ENCODE measurements at regions not wholly inside any gene's neighbourhood (a gene's known extent, or its start where the extent isn't known, plus 50 kb on each side); places are given as distances from the start of the nearest gene placed in this dataset.
A peak's percentile ranks its signal among the peaks of the same experiment; 100 is the strongest.

GRCh38 chr11:64458997-64459396, 96.7 kb upstream of the SLC22A11 start:
- H3K27ac ChIP-seq (ENCODE audit: low read depth, low read length): no peak overlapping the region
- peaks cover 10% of the 10 kb centered on the region for H3K27me3 ChIP-seq (ENCODE audit: insufficient read depth, low read length)
- peak; percentile 79 for DNase-seq (ENCODE audit: insufficient read length, low spot score, missing footprints)
- H3K4me2 ChIP-seq (ENCODE audit: insufficient read depth, low read length): no peak overlapping the region
- no peaks in the 10 kb centered on the region for H3K4me1 ChIP-seq (ENCODE audit: insufficient read depth, low read length)
- TF ChIP-seq CTCF (IDR thresholded peaks at IDR 0.05; ENCODE audit: extremely low read depth, low read depth, low read length): no peak
- no peaks in the 10 kb centered on the region for H3K9me3 ChIP-seq (ENCODE audit: low read depth, low read length)
- H3K79me2 ChIP-seq (ENCODE audit: insufficient read depth, low read length): no peaks in the 10 kb centered on the region
- H2AFZ ChIP-seq (ENCODE audit: low read length): no peak overlapping the region
- H4K20me1 ChIP-seq (ENCODE audit: insufficient read depth, low read length): no peaks in the 10 kb centered on the region
- H3K4me3 ChIP-seq (ENCODE audit: insufficient read depth, low read length): no peak overlapping the region
- H3K36me3 ChIP-seq (ENCODE audit: insufficient read depth, low read length): no peaks in the 10 kb centered on the region

GRCh38 chr11:64459609-64460008, 96.1 kb upstream of the SLC22A11 start:
- no peak overlapping the region for H3K4me2 ChIP-seq (ENCODE audit: insufficient read depth, low read length)
- H3K27me3 ChIP-seq (ENCODE audit: insufficient read depth, low read length): peaks cover 10% of the 10 kb centered on the region
- H3K36me3 ChIP-seq (ENCODE audit: insufficient read depth, low read length): no peaks in the 10 kb centered on the region
- H3K4me3 ChIP-seq (ENCODE audit: insufficient read depth, low read length): no peak overlapping the region
- no peak for TF ChIP-seq CTCF (IDR thresholded peaks at IDR 0.05; ENCODE audit: extremely low read depth, low read depth, low read length)
- no peak for DNase-seq (ENCODE audit: insufficient read length, low spot score, missing footprints)
- no peaks in the 10 kb centered on the region for H3K9me3 ChIP-seq (ENCODE audit: low read depth, low read length)
- no peak overlapping the region for H3K27ac ChIP-seq (ENCODE audit: low read depth, low read length)
- no peak overlapping the region for H2AFZ ChIP-seq (ENCODE audit: low read length)
- H3K4me1 ChIP-seq (ENCODE audit: insufficient read depth, low read length): no peaks in the 10 kb centered on the region
- H3K79me2 ChIP-seq (ENCODE audit: insufficient read depth, low read length): no peaks in the 10 kb centered on the region
- H4K20me1 ChIP-seq (ENCODE audit: insufficient read depth, low read length): no peaks in the 10 kb centered on the region

GRCh38 chr11:64461081-64461480, 94.7 kb upstream of the SLC22A11 start:
- Histone ChIP-seq H3K4me3 (ENCODE audit: insufficient read depth, low read length) (no peak overlapping the region), H3K9me3 (ENCODE audit: low read depth, low read length) (no peaks in the 10 kb centered on the region), H4K20me1 (ENCODE audit: insufficient read depth, low read length) (no peaks in the 10 kb centered on the region), H3K27me3 (ENCODE audit: insufficient read depth, low read length) (peaks cover 11% of the 10 kb centered on the region), H3K36me3 (ENCODE audit: insufficient read depth, low read length) (no peaks in the 10 kb centered on the region), H3K4me1 (ENCODE audit: insufficient read depth, low read length) (no peaks in the 10 kb centered on the region), H3K4me2 (ENCODE audit: insufficient read depth, low read length) (no peak overlapping the region), H2AFZ (ENCODE audit: low read length) (no peak overlapping the region), H3K79me2 (ENCODE audit: insufficient read depth, low read length) (no peaks in the 10 kb centered on the region), H3K27ac (ENCODE audit: low read depth, low read length) (no peak overlapping the region)
- TF ChIP-seq CTCF (IDR thresholded peaks at IDR 0.05; ENCODE audit: extremely low read depth, low read depth, low read length): no peak
- no peak for DNase-seq (ENCODE audit: insufficient read length, low spot score, missing footprints)

- no peaks in the 10 kb centered on the region for H3K4me1 ChIP-seq (ENCODE audit: insufficient read depth, low read length)
- no peak overlapping the region for H3K4me2 ChIP-seq (ENCODE audit: insufficient read depth, low read length)
- H4K20me1 ChIP-seq (ENCODE audit: insufficient read depth, low read length): no peaks in the 10 kb centered on the region
- H3K4me3 ChIP-seq (ENCODE audit: insufficient read depth, low read length): no peak overlapping the region
- H3K79me2 ChIP-seq (ENCODE audit: insufficient read depth, low read length): no peaks in the 10 kb centered on the region
- no peak for TF ChIP-seq CTCF (IDR thresholded peaks at IDR 0.05; ENCODE audit: extremely low read depth, low read depth, low read length)
- H3K36me3 ChIP-seq (ENCODE audit: insufficient read depth, low read length): no peaks in the 10 kb centered on the region
- peaks cover 22% of the 10 kb centered on the region for H3K27me3 ChIP-seq (ENCODE audit: insufficient read depth, low read length)
- H2AFZ ChIP-seq (ENCODE audit: low read length): no peak overlapping the region
- DNase-seq (ENCODE audit: insufficient read length, low spot score, missing footprints): no peak
- H3K9me3 ChIP-seq (ENCODE audit: low read depth, low read length): no peaks in the 10 kb centered on the region
- no peak overlapping the region for H3K27ac ChIP-seq (ENCODE audit: low read depth, low read length)
Observed at GRCh38 chr11:64466115-64466718, 89.5 kb upstream of the SLC22A11 start.

All from osteoblast (primary cell).